ENCODE measurements at regions not wholly inside any gene's neighbourhood (a gene's known extent, or its start where the extent isn't known, plus 50 kb on each side); places are given as distances from the start of the nearest gene placed in this dataset.

GRCh38 chr21:41598561-41599431 is 90.8 kb upstream of the TMPRSS2 start:
- H3K27ac ChIP-seq, result no peak overlapping the region
- no peak overlapping the region for H2AFZ ChIP-seq
- no peaks in the 10 kb centered on the region for H3K4me1 ChIP-seq
- no peaks in the 10 kb centered on the region for H3K79me2 ChIP-seq
- no peak for TF ChIP-seq CTCF (IDR thresholded peaks at IDR 0.05)
- H3K36me3 ChIP-seq (ENCODE audit: control insufficient read depth, insufficient read depth, low read length), result no peaks in the 10 kb centered on the region
- no peak overlapping the region for H3K4me3 ChIP-seq (ENCODE audit: low read depth, low read length)
- no peak overlapping the region for H3K9ac ChIP-seq
- no peaks in the 10 kb centered on the region for H3K27me3 ChIP-seq (ENCODE audit: control insufficient read depth, insufficient read depth, low read length)
- H3K4me2 ChIP-seq (ENCODE audit: low read length), result no peak overlapping the region
- no peaks in the 10 kb centered on the region for H3K9me3 ChIP-seq (ENCODE audit: control insufficient read depth, low read length)

- H3K9me3 ChIP-seq (ENCODE audit: control insufficient read depth, low read length), result no peaks in the 10 kb centered on the region
- no peak for TF ChIP-seq CTCF (IDR thresholded peaks at IDR 0.05)
- H3K27ac ChIP-seq, result no peak overlapping the region
- no peaks in the 10 kb centered on the region for H3K4me1 ChIP-seq
- H3K9ac ChIP-seq, result no peak overlapping the region
- H2AFZ ChIP-seq, result no peak overlapping the region
- no peak overlapping the region for H3K4me3 ChIP-seq (ENCODE audit: low read depth, low read length)
- H3K79me2 ChIP-seq, result no peaks in the 10 kb centered on the region
- H3K36me3 ChIP-seq (ENCODE audit: control insufficient read depth, insufficient read depth, low read length), result no peaks in the 10 kb centered on the region
- H3K27me3 ChIP-seq (ENCODE audit: control insufficient read depth, insufficient read depth, low read length), result no peaks in the 10 kb centered on the region
- H3K4me2 ChIP-seq (ENCODE audit: low read length), result no peak overlapping the region
Observed at GRCh38 chr21:41597811-41598231, 89.9 kb upstream of the TMPRSS2 start.

- Histone ChIP-seq H3K4me2 (ENCODE audit: low read length) (no peak overlapping the region), H3K4me3 (ENCODE audit: low read depth, low read length) (no peak overlapping the region), H3K9me3 (ENCODE audit: control insufficient read depth, low read length) (no peaks in the 10 kb centered on the region), H3K9ac (no peak overlapping the region), H3K79me2 (no peaks in the 10 kb centered on the region), H3K27me3 (ENCODE audit: control insufficient read depth, insufficient read depth, low read length) (no peaks in the 10 kb centered on the region), H3K36me3 (ENCODE audit: control insufficient read depth, insufficient read depth, low read length) (no peaks in the 10 kb centered on the region), H3K4me1 (no peaks in the 10 kb centered on the region), H3K27ac (no peak overlapping the region), H2AFZ (no peak overlapping the region)
- TF ChIP-seq CTCF (IDR thresholded peaks at IDR 0.05), result no peak
Observed at GRCh38 chr21:41597227-41597626, 89.3 kb upstream of the TMPRSS2 start.

GRCh38 chr21:41596241-41596925 is 88.4 kb upstream of the TMPRSS2 start:
- Histone ChIP-seq H3K9me3 (ENCODE audit: control insufficient read depth, low read length) (no peaks in the 10 kb centered on the region), H3K27me3 (ENCODE audit: control insufficient read depth, insufficient read depth, low read length) (no peaks in the 10 kb centered on the region), H3K27ac (no peak overlapping the region), H3K4me2 (ENCODE audit: low read length) (no peak overlapping the region), H3K4me3 (ENCODE audit: low read depth, low read length) (no peak overlapping the region), H2AFZ (no peak overlapping the region), H3K36me3 (ENCODE audit: control insufficient read depth, insufficient read depth, low read length) (no peaks in the 10 kb centered on the region), H3K79me2 (no peaks in the 10 kb centered on the region), H3K4me1 (no peaks in the 10 kb centered on the region), H3K9ac (no peak overlapping the region)
- no peak for TF ChIP-seq CTCF (IDR thresholded peaks at IDR 0.05)

All from parathyroid adenoma (tissue), 2 donors.